NOMO-1 treated with DMSO at 0.1 percent for 48 hours (cell line): ENCODE measurements at regions not wholly inside any gene's neighbourhood (a gene's known extent, or its start where the extent isn't known, plus 50 kb on each side); places are given as distances from the start of the nearest gene placed in this dataset.

Experiments
- DNase-seq: peaks from one replicate; lab custom pipeline; 2025; ENCODE audit not compliant: unreplicated experiment; lab: John Stamatoyannopoulos, UW

GRCh38 chr2:82875858-82876257, 1583.2 kb downstream of the SUCLG1 start:
- DNase-seq, result no peak

GRCh38 chr2:82857967-82858366, 1601.1 kb downstream of the SUCLG1 start:
- no peak for DNase-seq

GRCh38 chr2:82853299-82853698, 1605.8 kb downstream of the SUCLG1 start:
- no peak for DNase-seq

- DNase-seq, result no peak
Measured at GRCh38 chr2:82852787-82853186, 1606.3 kb downstream of the SUCLG1 start.

GRCh38 chr2:82848285-82848684, 1610.8 kb downstream of the SUCLG1 start:
- DNase-seq, result no peak

- DNase-seq, result no peak
Measured at GRCh38 chr2:82839036-82839435, 1620.0 kb downstream of the SUCLG1 start.

GRCh38 chr2:82837588-82838304, 1621.3 kb downstream of the SUCLG1 start:
- DNase-seq, result peak; percentile 75

GRCh38 chr2:82834893-82835292, 1624.2 kb downstream of the SUCLG1 start:
- no peak for DNase-seq

- no peak for DNase-seq
Measured at GRCh38 chr2:82827426-82827825, 1631.7 kb downstream of the SUCLG1 start.

GRCh38 chr2:82826437-82826836, 1632.6 kb downstream of the SUCLG1 start:
- DNase-seq, result no peak

- no peak for DNase-seq
Measured at GRCh38 chr2:82825410-82826090, 1633.5 kb downstream of the SUCLG1 start.

- DNase-seq, result no peak
Measured at GRCh38 chr2:82823892-82824291, 1635.2 kb downstream of the SUCLG1 start.

- DNase-seq, result no peak
Measured at GRCh38 chr2:82819951-82820350, 1639.1 kb downstream of the SUCLG1 start.

- DNase-seq, result no peak
Measured at GRCh38 chr2:82814146-82814545, 1644.9 kb downstream of the SUCLG1 start.

- DNase-seq, result no peak
Measured at GRCh38 chr2:82811946-82812345, 1647.1 kb downstream of the SUCLG1 start.

GRCh38 chr2:82803307-82803706, 1655.8 kb downstream of the SUCLG1 start:
- no peak for DNase-seq

GRCh38 chr2:82797469-82797868, 1661.6 kb downstream of the SUCLG1 start:
- DNase-seq, result no peak

GRCh38 chr2:82796132-82796531, 1662.9 kb downstream of the SUCLG1 start:
- DNase-seq, result no peak

GRCh38 chr2:82795446-82795845, 1663.6 kb downstream of the SUCLG1 start:
- no peak for DNase-seq

- DNase-seq, result no peak
Measured at GRCh38 chr2:82793711-82794435, 1665.2 kb downstream of the SUCLG1 start.

GRCh38 chr2:82792316-82792715, 1666.8 kb downstream of the SUCLG1 start:
- DNase-seq, result no peak
